ENCODE measurements at regions not wholly inside any gene's neighbourhood (a gene's known extent, or its start where the extent isn't known, plus 50 kb on each side); places are given as distances from the start of the nearest gene placed in this dataset.
"Not testable (repeated sequence)": the region's sequence is repeated elsewhere in the genome, so short reads cannot be mapped to it uniquely, and the experiment has no call there.

DNA sequence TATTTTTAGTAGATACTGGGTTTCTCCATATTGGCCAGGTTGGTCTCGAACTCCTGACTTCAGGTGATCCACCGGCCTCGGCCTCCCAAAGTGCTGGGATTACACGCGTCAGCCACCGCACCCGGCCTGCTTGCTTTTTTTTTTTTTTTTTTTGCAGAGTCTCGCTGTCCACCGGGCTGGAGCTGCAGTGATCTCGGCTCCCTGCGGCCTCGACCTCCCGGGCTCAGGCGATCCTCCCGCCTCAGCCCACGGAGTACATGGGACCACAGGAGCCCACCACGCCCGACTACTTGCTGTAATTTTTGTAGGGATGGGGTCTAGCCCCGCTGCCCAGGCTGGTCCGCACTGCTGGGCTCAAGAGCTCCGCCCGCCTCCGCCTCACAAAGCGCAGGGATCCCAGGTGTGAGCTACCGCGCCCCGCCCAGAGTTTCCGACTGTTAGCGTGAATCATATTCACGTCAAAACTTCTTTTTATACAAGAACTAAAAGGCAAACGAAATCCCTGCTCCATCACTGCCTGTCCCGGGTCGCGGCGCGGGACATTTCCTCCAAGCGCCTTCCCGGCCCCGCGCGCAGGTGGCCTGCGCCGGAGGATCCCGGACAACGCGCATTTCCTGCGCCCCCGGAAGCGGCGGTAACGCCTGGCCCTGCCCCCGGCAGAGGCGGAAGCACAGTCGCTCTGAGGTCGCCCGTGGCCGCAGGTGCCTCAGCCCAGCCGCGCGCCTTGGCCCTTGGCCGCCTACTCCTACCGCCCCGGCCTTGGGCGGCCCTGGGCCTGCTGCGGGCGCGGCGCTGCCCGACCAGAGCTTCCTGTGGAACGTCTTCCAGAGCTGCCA is 50.9 kb upstream of the APOD start:
- DNase-seq: not testable (repeated sequence)

Measured in inflammatory macrophage treated with lipopolysaccharide for 1 hour (primary cell).